ENCODE measurements at regions not wholly inside any gene's neighbourhood (a gene's known extent, or its start where the extent isn't known, plus 50 kb on each side); places are given as distances from the start of the nearest gene placed in this dataset.

DNA sequence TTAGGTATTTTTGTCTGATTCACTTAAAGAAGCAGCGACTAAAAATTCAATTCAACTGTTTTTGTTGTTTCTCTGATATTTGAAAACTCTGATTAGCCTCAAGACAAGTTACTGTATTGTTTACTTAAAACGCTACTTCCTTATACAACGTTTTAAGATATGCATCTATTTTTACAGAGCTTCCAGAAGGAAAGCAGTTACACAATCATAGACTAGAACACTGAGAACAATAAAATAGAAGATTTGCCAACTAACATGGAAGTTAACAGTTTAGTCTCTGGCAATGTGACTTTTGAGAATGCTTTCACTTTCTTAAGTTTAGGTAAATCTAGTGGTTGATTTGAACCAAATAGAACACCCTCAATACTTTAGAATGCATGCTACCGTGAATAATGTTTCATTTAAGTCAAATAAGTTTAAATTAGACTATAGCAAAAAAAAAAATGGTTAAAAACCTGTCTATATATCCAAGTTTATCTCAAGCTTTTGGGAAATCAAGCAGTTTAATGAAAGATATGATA lies 614.8 kb downstream of the DACH1 start:
- TF ChIP-seq TAF1 (IDR thresholded peaks at IDR 0.05; ENCODE audit: low read depth) (no peak), EZH2 (IDR thresholded peaks at IDR 0.05; ENCODE audit: borderline replicate concordance, insufficient read depth, low read length, poor library complexity, severe bottlenecking) (no peak), RAD21 (conservative IDR thresholded peaks at IDR 0.05) (no peak), POLR2AphosphoS5 (IDR thresholded peaks at IDR 0.05) (no peak), EP300 (conservative IDR thresholded peaks at IDR 0.05; ENCODE audit: poor library complexity, severe bottlenecking) (no peak), MXI1 (conservative IDR thresholded peaks at IDR 0.05; ENCODE audit: poor library complexity, severe bottlenecking) (no peak), SMC3 (conservative IDR thresholded peaks at IDR 0.05; ENCODE audit: poor library complexity) (no peak)
- TF ChIP-seq, protein P1, sequence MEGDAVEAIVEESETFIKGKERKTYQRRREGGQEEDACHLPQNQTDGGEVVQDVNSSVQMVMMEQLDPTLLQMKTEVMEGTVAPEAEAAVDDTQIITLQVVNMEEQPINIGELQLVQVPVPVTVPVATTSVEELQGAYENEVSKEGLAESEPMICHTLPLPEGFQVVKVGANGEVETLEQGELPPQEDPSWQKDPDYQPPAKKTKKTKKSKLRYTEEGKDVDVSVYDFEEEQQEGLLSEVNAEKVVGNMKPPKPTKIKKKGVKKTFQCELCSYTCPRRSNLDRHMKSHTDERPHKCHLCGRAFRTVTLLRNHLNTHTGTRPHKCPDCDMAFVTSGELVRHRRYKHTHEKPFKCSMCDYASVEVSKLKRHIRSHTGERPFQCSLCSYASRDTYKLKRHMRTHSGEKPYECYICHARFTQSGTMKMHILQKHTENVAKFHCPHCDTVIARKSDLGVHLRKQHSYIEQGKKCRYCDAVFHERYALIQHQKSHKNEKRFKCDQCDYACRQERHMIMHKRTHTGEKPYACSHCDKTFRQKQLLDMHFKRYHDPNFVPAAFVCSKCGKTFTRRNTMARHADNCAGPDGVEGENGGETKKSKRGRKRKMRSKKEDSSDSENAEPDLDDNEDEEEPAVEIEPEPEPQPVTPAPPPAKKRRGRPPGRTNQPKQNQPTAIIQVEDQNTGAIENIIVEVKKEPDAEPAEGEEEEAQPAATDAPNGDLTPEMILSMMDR (IDR thresholded peaks at IDR 0.05; ENCODE audit: poor library complexity, severe bottlenecking): no peak
- TF ChIP-seq, protein P2, sequence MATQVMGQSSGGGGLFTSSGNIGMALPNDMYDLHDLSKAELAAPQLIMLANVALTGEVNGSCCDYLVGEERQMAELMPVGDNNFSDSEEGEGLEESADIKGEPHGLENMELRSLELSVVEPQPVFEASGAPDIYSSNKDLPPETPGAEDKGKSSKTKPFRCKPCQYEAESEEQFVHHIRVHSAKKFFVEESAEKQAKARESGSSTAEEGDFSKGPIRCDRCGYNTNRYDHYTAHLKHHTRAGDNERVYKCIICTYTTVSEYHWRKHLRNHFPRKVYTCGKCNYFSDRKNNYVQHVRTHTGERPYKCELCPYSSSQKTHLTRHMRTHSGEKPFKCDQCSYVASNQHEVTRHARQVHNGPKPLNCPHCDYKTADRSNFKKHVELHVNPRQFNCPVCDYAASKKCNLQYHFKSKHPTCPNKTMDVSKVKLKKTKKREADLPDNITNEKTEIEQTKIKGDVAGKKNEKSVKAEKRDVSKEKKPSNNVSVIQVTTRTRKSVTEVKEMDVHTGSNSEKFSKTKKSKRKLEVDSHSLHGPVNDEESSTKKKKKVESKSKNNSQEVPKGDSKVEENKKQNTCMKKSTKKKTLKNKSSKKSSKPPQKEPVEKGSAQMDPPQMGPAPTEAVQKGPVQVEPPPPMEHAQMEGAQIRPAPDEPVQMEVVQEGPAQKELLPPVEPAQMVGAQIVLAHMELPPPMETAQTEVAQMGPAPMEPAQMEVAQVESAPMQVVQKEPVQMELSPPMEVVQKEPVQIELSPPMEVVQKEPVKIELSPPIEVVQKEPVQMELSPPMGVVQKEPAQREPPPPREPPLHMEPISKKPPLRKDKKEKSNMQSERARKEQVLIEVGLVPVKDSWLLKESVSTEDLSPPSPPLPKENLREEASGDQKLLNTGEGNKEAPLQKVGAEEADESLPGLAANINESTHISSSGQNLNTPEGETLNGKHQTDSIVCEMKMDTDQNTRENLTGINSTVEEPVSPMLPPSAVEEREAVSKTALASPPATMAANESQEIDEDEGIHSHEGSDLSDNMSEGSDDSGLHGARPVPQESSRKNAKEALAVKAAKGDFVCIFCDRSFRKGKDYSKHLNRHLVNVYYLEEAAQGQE (IDR thresholded peaks at IDR 0.05; ENCODE audit: borderline replicate concordance): no peak
- Histone ChIP-seq H3K27ac (ENCODE audit: low read length) (no peak overlapping the region), H3F3A (ENCODE audit: insufficient read depth, low read length, poor library complexity, severe bottlenecking) (no peaks in the 10 kb centered on the region), H4K20me1 (ENCODE audit: insufficient read depth) (no peaks in the 10 kb centered on the region), H3K4me3 (ENCODE audit: low read length) (no peak overlapping the region), H3K27me3 (ENCODE audit: insufficient read depth, low read depth, low read length) (no peaks in the 10 kb centered on the region), H3K36me3 (ENCODE audit: insufficient read depth, low read length) (no peaks in the 10 kb centered on the region), H3K79me2 (replicated peaks; ENCODE audit: insufficient read depth, low read length) (no peaks in the 10 kb centered on the region), H3K9me2 (ENCODE audit: insufficient read depth, low read length) (no peaks in the 10 kb centered on the region), H3K9ac (ENCODE audit: low read length) (no peak overlapping the region), H3K4me2 (ENCODE audit: low read length) (no peak overlapping the region), H3K9me3 (ENCODE audit: low read length) (no peaks in the 10 kb centered on the region), H2AFZ (ENCODE audit: low read depth, low read length) (no peak overlapping the region)

DNA sequence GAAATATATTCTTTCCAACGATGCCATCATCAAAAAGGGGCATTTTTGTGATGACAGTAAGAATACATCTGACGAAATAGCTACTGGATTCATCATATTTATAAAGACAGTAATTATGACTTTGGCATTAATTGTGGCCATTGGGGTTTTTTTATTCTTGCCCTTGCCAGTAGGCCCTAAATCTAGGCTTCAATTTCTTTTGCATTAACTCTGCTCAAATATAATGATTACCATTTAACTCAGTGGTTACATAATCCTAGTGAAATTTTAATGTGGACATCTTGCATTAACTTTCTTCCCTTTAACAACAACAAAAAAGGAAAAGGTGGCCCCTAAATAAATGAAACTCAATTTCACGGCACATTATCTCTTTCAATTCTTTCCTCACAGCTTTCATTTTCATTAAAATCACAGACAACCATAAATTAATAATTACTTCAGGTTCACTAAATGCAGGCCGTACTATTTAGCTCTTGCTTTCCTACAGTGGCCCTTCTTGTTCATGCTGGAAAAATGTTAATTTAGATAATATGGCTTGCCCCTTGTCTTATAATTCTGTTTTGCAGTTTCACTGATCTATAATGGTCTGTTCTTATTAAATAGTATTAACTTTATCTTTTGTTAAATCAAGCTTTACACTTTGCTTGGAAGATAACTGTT lies 615.6 kb downstream of the DACH1 start:
- Histone ChIP-seq H3K36me3 (ENCODE audit: insufficient read depth, low read length) (no peaks in the 10 kb centered on the region), H4K20me1 (ENCODE audit: insufficient read depth) (no peaks in the 10 kb centered on the region), H3K9ac (ENCODE audit: low read length) (no peak overlapping the region), H2AFZ (ENCODE audit: low read depth, low read length) (no peak overlapping the region), H3F3A (ENCODE audit: insufficient read depth, low read length, poor library complexity, severe bottlenecking) (no peaks in the 10 kb centered on the region), H3K27me3 (ENCODE audit: insufficient read depth, low read depth, low read length) (no peaks in the 10 kb centered on the region), H3K27ac (ENCODE audit: low read length) (no peak overlapping the region), H3K9me3 (ENCODE audit: low read length) (no peaks in the 10 kb centered on the region), H3K4me3 (ENCODE audit: low read length) (no peak overlapping the region), H3K4me2 (ENCODE audit: low read length) (no peak overlapping the region), H3K9me2 (ENCODE audit: insufficient read depth, low read length) (no peaks in the 10 kb centered on the region), H3K79me2 (replicated peaks; ENCODE audit: insufficient read depth, low read length) (no peaks in the 10 kb centered on the region)
- TF ChIP-seq SMC3 (conservative IDR thresholded peaks at IDR 0.05; ENCODE audit: poor library complexity) (no peak), TAF1 (IDR thresholded peaks at IDR 0.05; ENCODE audit: low read depth) (no peak), EP300 (conservative IDR thresholded peaks at IDR 0.05; ENCODE audit: poor library complexity, severe bottlenecking) (no peak), EZH2 (IDR thresholded peaks at IDR 0.05; ENCODE audit: borderline replicate concordance, insufficient read depth, low read length, poor library complexity, severe bottlenecking) (no peak), POLR2AphosphoS5 (IDR thresholded peaks at IDR 0.05) (no peak), RAD21 (conservative IDR thresholded peaks at IDR 0.05) (no peak), MXI1 (conservative IDR thresholded peaks at IDR 0.05; ENCODE audit: poor library complexity, severe bottlenecking) (no peak)
- TF ChIP-seq, protein P2 (IDR thresholded peaks at IDR 0.05; ENCODE audit: borderline replicate concordance): no peak
- TF ChIP-seq, protein P1 (IDR thresholded peaks at IDR 0.05; ENCODE audit: poor library complexity, severe bottlenecking): no peak

Data from neural cell (in vitro differentiated cells).